Endodermal cell (in vitro differentiated cells): ENCODE measurements at regions not wholly inside any gene's neighbourhood (a gene's known extent, or its start where the extent isn't known, plus 50 kb on each side); places are given as distances from the start of the nearest gene placed in this dataset.

Source experiments
- DNase-seq: peaks from one replicate; pipeline ENCODE4 v3.0.0-alpha.2; 2017
- H3K27ac ChIP-seq: 2 replicates; pipeline ENCODE4 v1.5.1; 2013; ENCODE audit warnings: mild to moderate bottlenecking, low read depth, low read length, moderate library complexity
- H3K27me3 ChIP-seq: 2 replicates; pipeline ENCODE4 v1.6.1; 2013; ENCODE audit warnings: mild to moderate bottlenecking, low read length, moderate library complexity; ENCODE audit not compliant: insufficient read depth, control insufficient read depth, poor library complexity, severe bottlenecking
- H3K36me3 ChIP-seq: 2 replicates; pipeline ENCODE4 v1.7.0; 2013; ENCODE audit warnings: mild to moderate bottlenecking, low read length, moderate library complexity; ENCODE audit not compliant: control insufficient read depth, insufficient read depth
- H3K4me1 ChIP-seq: one replicate; pipeline ENCODE4 v1.7.0; 2013; ENCODE audit warnings: low read length; ENCODE audit not compliant: control insufficient read depth, insufficient read depth
- H3K4me3 ChIP-seq: 2 replicates; pipeline ENCODE4 v1.5.1; 2013; ENCODE audit warnings: mild to moderate bottlenecking, low read length, moderate library complexity
- H3K9ac ChIP-seq: 2 replicates; pipeline ENCODE4 v1.6.1; 2013; ENCODE audit warnings: mild to moderate bottlenecking, low read length, moderate library complexity; ENCODE audit not compliant: poor library complexity, severe bottlenecking; ENCODE audit errors: extremely low read depth
- H3K9me3 ChIP-seq: 2 replicates; pipeline ENCODE4 v1.6.1; 2013; ENCODE audit warnings: mild to moderate bottlenecking, low read length, moderate library complexity; ENCODE audit not compliant: control insufficient read depth
- H3K27ac Mint-ChIP-seq: 2 replicates; pipeline ENCODE4 v1.8.0; 2020; ENCODE audit warnings: mixed read lengths
- H3K27me3 Mint-ChIP-seq: 2 replicates; pipeline ENCODE4 v1.8.0; 2021; ENCODE audit warnings: mild to moderate bottlenecking, mixed read lengths; ENCODE audit not compliant: insufficient read depth
- H3K36me3 Mint-ChIP-seq: 2 replicates; pipeline ENCODE4 v1.8.0; 2020; ENCODE audit warnings: low read depth, mixed read lengths
- H3K4me1 Mint-ChIP-seq: 2 replicates; pipeline ENCODE4 v1.8.0; 2020; ENCODE audit warnings: mixed read lengths
- H3K4me3 Mint-ChIP-seq: 2 replicates; pipeline ENCODE4 v1.8.0; 2020; ENCODE audit warnings: mild to moderate bottlenecking, moderate library complexity, mixed read lengths
- H3K9me3 Mint-ChIP-seq: 2 replicates; pipeline ENCODE4 v1.8.0; 2020; ENCODE audit warnings: mild to moderate bottlenecking, mixed read lengths
- WGBS, 2 experiments: methylation state at CpG; one replicate each; pipeline versions ENCODE4 v1.1.5 to v1.1.7; 2013; ENCODE audit warnings: missing lambda C conversion rate in 2 of 2, mixed read lengths in 1 of 2; ENCODE audit not compliant: insufficient coverage in 1 of 2, insufficient read length in 1 of 2; 5-methylcytosine and 5-hydroxymethylcytosine counted together
- TF ChIP-seq, protein P1 (sequence below): fragments of 200-600 bp; sonication (generic); conservative IDR thresholded peaks from 2 replicates; pipeline ENCODE4 v1.5.0; 2021; ENCODE audit warnings: antibody characterized with exemption, mild to moderate bottlenecking

DNA sequence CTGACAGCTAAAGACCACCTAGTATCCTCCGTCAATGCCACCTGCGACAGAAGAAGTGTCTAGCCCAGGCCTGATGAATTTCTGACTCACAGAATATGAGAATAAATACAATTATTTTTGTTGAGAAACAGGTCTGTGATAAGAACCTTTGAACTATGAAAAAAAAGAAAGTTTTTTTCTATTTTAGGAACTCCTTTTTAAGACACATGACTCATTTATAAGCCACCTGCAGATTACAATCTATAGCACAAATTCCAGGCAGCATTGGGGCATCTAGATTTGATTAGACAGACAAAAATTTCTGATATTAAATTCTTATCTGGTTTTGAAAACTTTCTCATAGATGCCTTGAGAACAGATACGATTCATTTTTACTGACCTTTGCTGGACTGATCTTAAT, 256.7 kb upstream of the LYZL1 start:
- Mint-ChIP-seq H3K36me3 (no peaks in the 10 kb centered on the region), H3K9me3 (no peaks in the 10 kb centered on the region), H3K4me3 (no peak overlapping the region), H3K4me1 (peaks cover 7% of the 10 kb centered on the region), H3K27me3 (no peaks in the 10 kb centered on the region), H3K27ac (no peak overlapping the region)
- Histone ChIP-seq H3K4me1 (no peaks in the 10 kb centered on the region), H3K27me3 (no peaks in the 10 kb centered on the region), H3K27ac (no peak overlapping the region), H3K36me3 (no peaks in the 10 kb centered on the region), H3K9me3 (no peaks in the 10 kb centered on the region), H3K4me3 (no peak overlapping the region), H3K9ac (no peak overlapping the region)
- TF ChIP-seq, protein P1, sequence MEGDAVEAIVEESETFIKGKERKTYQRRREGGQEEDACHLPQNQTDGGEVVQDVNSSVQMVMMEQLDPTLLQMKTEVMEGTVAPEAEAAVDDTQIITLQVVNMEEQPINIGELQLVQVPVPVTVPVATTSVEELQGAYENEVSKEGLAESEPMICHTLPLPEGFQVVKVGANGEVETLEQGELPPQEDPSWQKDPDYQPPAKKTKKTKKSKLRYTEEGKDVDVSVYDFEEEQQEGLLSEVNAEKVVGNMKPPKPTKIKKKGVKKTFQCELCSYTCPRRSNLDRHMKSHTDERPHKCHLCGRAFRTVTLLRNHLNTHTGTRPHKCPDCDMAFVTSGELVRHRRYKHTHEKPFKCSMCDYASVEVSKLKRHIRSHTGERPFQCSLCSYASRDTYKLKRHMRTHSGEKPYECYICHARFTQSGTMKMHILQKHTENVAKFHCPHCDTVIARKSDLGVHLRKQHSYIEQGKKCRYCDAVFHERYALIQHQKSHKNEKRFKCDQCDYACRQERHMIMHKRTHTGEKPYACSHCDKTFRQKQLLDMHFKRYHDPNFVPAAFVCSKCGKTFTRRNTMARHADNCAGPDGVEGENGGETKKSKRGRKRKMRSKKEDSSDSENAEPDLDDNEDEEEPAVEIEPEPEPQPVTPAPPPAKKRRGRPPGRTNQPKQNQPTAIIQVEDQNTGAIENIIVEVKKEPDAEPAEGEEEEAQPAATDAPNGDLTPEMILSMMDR: no peak
- WGBS, 2 experiments: 89 to 97% methylated on average over 1 to 3 of the region's 3 CpGs
- DNase-seq: no peak

DNA sequence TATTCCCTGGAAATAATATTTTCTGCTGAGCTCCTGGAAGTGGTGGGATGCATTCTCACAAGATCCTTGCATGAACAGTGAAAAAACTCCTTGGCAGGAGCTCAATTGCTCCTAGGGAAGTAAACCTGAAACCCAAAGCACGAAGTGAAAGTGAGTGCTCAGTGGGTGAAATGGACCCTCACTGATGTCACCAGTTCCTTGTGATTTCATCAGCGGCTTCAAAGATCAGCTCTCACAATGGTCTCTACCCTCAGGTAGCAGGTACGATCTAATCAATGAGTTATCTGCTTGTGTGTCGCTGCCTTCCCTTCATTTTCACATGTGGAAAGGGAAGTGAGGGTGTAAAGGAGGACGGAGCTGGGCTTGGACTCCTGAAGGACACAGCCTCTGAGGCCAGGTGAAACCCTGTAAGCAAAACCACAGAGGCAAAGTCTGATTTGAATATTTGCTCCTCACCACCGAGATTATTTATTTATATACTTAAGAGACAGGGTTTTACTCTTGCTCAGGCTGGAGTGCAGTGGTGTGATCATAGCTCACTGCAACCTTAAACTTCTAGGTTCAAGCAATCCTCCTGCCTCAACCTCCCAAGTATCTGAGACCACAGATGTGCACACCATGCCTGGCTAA, 255.4 kb upstream of the LYZL1 start:
- H3K4me1 Mint-ChIP-seq: peaks cover 7% of the 10 kb centered on the region
- no peak overlapping the region for H3K27ac Mint-ChIP-seq
- H3K27ac ChIP-seq: no peak overlapping the region
- H3K27me3 Mint-ChIP-seq: no peaks in the 10 kb centered on the region
- no peaks in the 10 kb centered on the region for H3K9me3 ChIP-seq
- no peak overlapping the region for H3K4me3 ChIP-seq
- TF ChIP-seq, protein P1: no peak
- 85 to 100% methylated on average over 3 to 6 of the region's 6 CpGs for WGBS, 2 experiments
- H3K9ac ChIP-seq: no peak overlapping the region
- H3K36me3 Mint-ChIP-seq: no peaks in the 10 kb centered on the region
- no peaks in the 10 kb centered on the region for H3K9me3 Mint-ChIP-seq
- no peak for DNase-seq
- no peaks in the 10 kb centered on the region for H3K27me3 ChIP-seq
- no peak overlapping the region for H3K4me3 Mint-ChIP-seq
- H3K36me3 ChIP-seq: no peaks in the 10 kb centered on the region
- no peaks in the 10 kb centered on the region for H3K4me1 ChIP-seq

- H3K27ac Mint-ChIP-seq: no peak overlapping the region
- Histone ChIP-seq H3K9me3 (no peaks in the 10 kb centered on the region), H3K27ac (no peak overlapping the region), H3K4me3 (no peak overlapping the region), H3K9ac (no peak overlapping the region), H3K27me3 (no peaks in the 10 kb centered on the region), H3K4me1 (no peaks in the 10 kb centered on the region), H3K36me3 (no peaks in the 10 kb centered on the region)
- no peak overlapping the region for H3K4me3 Mint-ChIP-seq
- peaks cover 7% of the 10 kb centered on the region for H3K4me1 Mint-ChIP-seq
- H3K36me3 Mint-ChIP-seq: no peaks in the 10 kb centered on the region
- peaks cover 2% of the 10 kb centered on the region for H3K27me3 Mint-ChIP-seq
- no peak for DNase-seq
- H3K9me3 Mint-ChIP-seq: no peaks in the 10 kb centered on the region
- TF ChIP-seq, protein P1: no peak
- WGBS, 2 experiments: 58 to 68% methylated on average over 4 to 5 of the region's 5 CpGs
These were observed 254.3 kb upstream of the LYZL1 start for GRCh38 chr10:29034592-29034991.
